HCT116 (cell line): ENCODE measurements at regions not wholly inside any gene's neighbourhood (a gene's known extent, or its start where the extent isn't known, plus 50 kb on each side); places are given as distances from the start of the nearest gene placed in this dataset.

Experiments
- CTCF ChIP-seq, 3 experiments: fragments of 200-600 bp in 1 of 3; sonication (generic) in 1 of 3; IDR thresholded peaks in 2 of 3; conservative IDR thresholded peaks in 1 of 3; 2 replicates each; pipeline ENCODE4 v1.5.1; 2012 to 2017; ENCODE audit warnings: low read depth in 2 of 3, low read length in 2 of 3, antibody characterized with exemption in 1 of 3, borderline replicate concordance in 1 of 3, control low read depth in 1 of 3, mild to moderate bottlenecking in 1 of 3, mixed read lengths in 1 of 3, mixed run types in 1 of 3, moderate library complexity in 1 of 3; ENCODE audit not compliant: insufficient read depth in 1 of 3
- EGR1 ChIP-seq: IDR thresholded peaks from 2 replicates; pipeline ENCODE4 v1.6.1; 2012; ENCODE audit warnings: low read depth
- EZH2 ChIP-seq: fragments of 200-600 bp; sonication (generic); IDR thresholded peaks from 2 replicates; pipeline ENCODE4 v1.6.1; 2017; ENCODE audit warnings: antibody characterized with exemption, mixed run types
- JUND ChIP-seq: IDR thresholded peaks from 2 replicates; pipeline ENCODE4 v1.6.1; 2012
- POLR2A ChIP-seq: IDR thresholded peaks from 2 replicates; pipeline ENCODE4 v1.7.0; 2011; ENCODE audit warnings: borderline replicate concordance; ENCODE audit not compliant: insufficient read depth, insufficient read length; ENCODE audit errors: extremely low read depth
- REST ChIP-seq: IDR thresholded peaks from 2 replicates; pipeline ENCODE4 v1.6.1; 2012; ENCODE audit warnings: low read depth
- SRF ChIP-seq: IDR thresholded peaks from 2 replicates; pipeline ENCODE4 v1.6.1; 2012; ENCODE audit warnings: low read depth
- ZBTB33 ChIP-seq: IDR thresholded peaks from 2 replicates; pipeline ENCODE4 v1.6.1; 2011; ENCODE audit warnings: mild to moderate bottlenecking, low read length, moderate library complexity; ENCODE audit not compliant: insufficient replicate concordance; ENCODE audit errors: extremely low read depth

- no peak for TF ChIP-seq ZBTB33
- TF ChIP-seq CTCF (IDR thresholded peaks at IDR 0.05 in 2 of 3, conservative IDR thresholded peaks at IDR 0.05 in 1 of 3; ENCODE audit: borderline replicate concordance in 1 of 3, insufficient read depth in 1 of 3, low read depth in 2 of 3, low read length in 2 of 3) = no peak
- no peak for TF ChIP-seq EGR1
- TF ChIP-seq JUND = no peak
- TF ChIP-seq SRF = no peak
- TF ChIP-seq EZH2 = no peak
- no peak for TF ChIP-seq POLR2A
- no peak for TF ChIP-seq REST
Observed at GRCh38 chr20:50325651-50326050, 135.0 kb downstream of the CEBPB start.
